T-cell (primary cell): ENCODE measurements at regions not wholly inside any gene's neighbourhood (a gene's known extent, or its start where the extent isn't known, plus 50 kb on each side); places are given as distances from the start of the nearest gene placed in this dataset.

Experiments
- ATAC-seq, 4 experiments: fragments of 200-7000 bp in 3 of 4; fragments of 150-1000 bp in 1 of 4; cut with Tn5 transposase; replicated peaks in 1 of 4; 1 replicate in 3 of 4; 2 replicates in 1 of 4; pipeline ENCODE4 v1.10.0; 2021; ENCODE audit warnings: moderate library complexity in 3 of 4, mild to moderate bottlenecking in 2 of 4, moderate number of reproducible peaks in 1 of 4
- CTCF ChIA-PET, 2 donors: fragments of 300-600 bp; sonication (Branson Sonifier 250); formaldehyde crosslinking; loops; one replicate each; lab custom pipeline; 2022; ENCODE audit warnings: antibody characterized with exemption in 2 of 2; lab: Charles Lee
- POLR2A ChIA-PET, 2 donors: fragments of 300-600 bp; sonication (Branson Sonifier 250); formaldehyde crosslinking; loops; one replicate each; lab custom pipeline; 2022; ENCODE audit warnings: antibody characterized with exemption in 2 of 2; lab: Charles Lee
- DNase-seq, 35 experiments: peaks; one replicate each; pipeline versions ENCODE4 v3.0.0 to v3.0.0-alpha.2; 2013 to 2023
- H3K27ac ChIP-seq: one replicate; pipeline ENCODE4 v1.5.1; 2013; ENCODE audit warnings: low read length
- H3K27me3 ChIP-seq, 2 experiments: replicated peaks in 1 of 2; 1 replicate in 1 of 2; 2 replicates in 1 of 2; pipeline versions ENCODE4 v1.6.1 to v1.7.0; 2013; ENCODE audit warnings: low read length in 1 of 2, mixed read lengths in 1 of 2; ENCODE audit not compliant: control insufficient read depth in 2 of 2, insufficient read depth in 2 of 2; ENCODE audit errors: extremely low read depth in 1 of 2
- H3K36me3 ChIP-seq, 2 donors: 1 replicate in 1 of 2; 2 replicates in 1 of 2; pipeline versions ENCODE4 v1.6.1 to v1.7.0; 2013; ENCODE audit warnings: low read length in 1 of 2; ENCODE audit not compliant: control insufficient read depth in 2 of 2, insufficient read depth in 1 of 2; ENCODE audit errors: extremely low read depth in 1 of 2
- H3K4me1 ChIP-seq, 2 experiments: 1 replicate in 1 of 2; 2 replicates in 1 of 2; pipeline versions ENCODE4 v1.6.1 to v1.7.0; 2013; ENCODE audit warnings: low read length in 2 of 2, mixed read lengths in 1 of 2; ENCODE audit not compliant: insufficient read depth in 2 of 2, control insufficient read depth in 1 of 2; ENCODE audit errors: extremely low read depth in 1 of 2
- H3K4me3 ChIP-seq, 2 donors: 1 replicate in 1 of 2; 2 replicates in 1 of 2; pipeline versions ENCODE4 v1.5.1 to v1.7.0; 2013; ENCODE audit warnings: mild to moderate bottlenecking in 2 of 2, low read length in 1 of 2, moderate library complexity in 1 of 2; ENCODE audit not compliant: control insufficient read depth in 1 of 2; ENCODE audit errors: extremely low read depth in 1 of 2
- H3K9me3 ChIP-seq: 2 replicates; pipeline ENCODE4 v1.7.0; 2013
- H3K27ac Mint-ChIP-seq, 2 donors: one replicate each; pipeline ENCODE4 v1.8.0; 2020 to 2021; ENCODE audit warnings: mild to moderate bottlenecking in 2 of 2, mixed read lengths in 2 of 2
- H3K27me3 Mint-ChIP-seq, 2 donors: one replicate each; pipeline ENCODE4 v1.8.0; 2021 to 2022; ENCODE audit warnings: mixed read lengths in 2 of 2
- H3K36me3 Mint-ChIP-seq: one replicate; pipeline ENCODE4 v1.8.0; 2021; ENCODE audit warnings: mixed read lengths
- H3K4me1 Mint-ChIP-seq, 3 donors: one replicate each; pipeline ENCODE4 v1.8.0; 2020 to 2022; ENCODE audit warnings: mixed read lengths in 3 of 3, mild to moderate bottlenecking in 1 of 3
- H3K4me3 Mint-ChIP-seq, 3 donors: one replicate each; pipeline ENCODE4 v1.8.0; 2020 to 2022; ENCODE audit warnings: mild to moderate bottlenecking in 3 of 3, mixed read lengths in 3 of 3, moderate library complexity in 3 of 3
- H3K9me3 Mint-ChIP-seq, 3 donors: one replicate each; pipeline ENCODE4 v1.8.0; 2020 to 2022; ENCODE audit warnings: mixed read lengths in 3 of 3
- WGBS: methylation state at CpG from one replicate; pipeline ENCODE4 v1.1.5; 2013; ENCODE audit warnings: missing lambda C conversion rate; ENCODE audit not compliant: insufficient coverage; 5-methylcytosine and 5-hydroxymethylcytosine counted together

- POLR2A ChIA-PET: no interaction called here
- no peak overlapping the region for H3K27ac ChIP-seq
- H3K27ac Mint-ChIP-seq: no peak overlapping the region
- CTCF ChIA-PET: no interaction called here
- DNase-seq (no peak), ATAC-seq (no peak)
- H3K36me3 Mint-ChIP-seq: no peaks in the 10 kb centered on the region
- H3K4me3 ChIP-seq: no peak overlapping the region
- H3K27me3 Mint-ChIP-seq: peaks cover 17 to 42% of the 10 kb centered on the region in 2 donors
- WGBS: no CpG with 5 or more reads among the region's 2 CpGs
- H3K4me3 Mint-ChIP-seq: no peak overlapping the region
- H3K9me3 ChIP-seq: no peaks in the 10 kb centered on the region
- no peaks in the 10 kb centered on the region for H3K4me1 ChIP-seq
- no peaks in the 10 kb centered on the region for H3K36me3 ChIP-seq
- H3K27me3 ChIP-seq: peaks cover 0 to 12% of the 10 kb centered on the region in 2 experiments
- peaks cover 0 to 2% (median 0%) of the 10 kb centered on the region in 3 donors for H3K4me1 Mint-ChIP-seq
- H3K9me3 Mint-ChIP-seq: peaks cover 0 to 4% (median 0%) of the 10 kb centered on the region in 3 donors
These were observed 251.8 kb upstream of the CCDC196 start for GRCh38 chr14:66234411-66234810.

DNA sequence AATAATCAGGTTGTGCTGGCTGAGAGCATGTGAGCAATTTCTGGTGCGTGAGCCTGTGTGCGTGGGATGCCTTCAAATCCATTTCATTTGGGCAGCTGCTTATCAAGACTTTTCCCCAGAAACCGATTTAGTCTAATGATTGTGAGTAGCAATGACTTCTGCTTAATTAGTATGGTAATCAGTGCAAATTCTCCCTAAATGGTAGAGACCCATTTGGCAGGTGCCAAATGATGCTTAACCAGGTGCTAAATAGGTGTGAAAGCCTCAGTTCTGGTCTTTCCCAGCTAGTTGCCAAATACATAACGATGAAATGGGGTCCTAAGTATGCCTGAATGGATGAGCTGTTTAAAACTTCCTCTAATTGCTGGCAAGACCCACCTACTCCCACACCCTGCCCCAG is 248.4 kb upstream of the CCDC196 start:
- POLR2A ChIA-PET: no interaction called here
- H3K27ac Mint-ChIP-seq: no peak overlapping the region
- H3K4me3 ChIP-seq: no peak overlapping the region
- H3K4me1 ChIP-seq: no peaks in the 10 kb centered on the region
- DNase-seq (no peak), ATAC-seq (no peak)
- no peaks in the 10 kb centered on the region for H3K36me3 Mint-ChIP-seq
- H3K27me3 ChIP-seq: peaks cover 0 to 10% of the 10 kb centered on the region in 2 experiments
- peaks cover 7 to 20% of the 10 kb centered on the region in 2 donors for H3K27me3 Mint-ChIP-seq
- no peaks in the 10 kb centered on the region for H3K36me3 ChIP-seq
- CTCF ChIA-PET: no interaction called here
- WGBS: 88% methylated on average over 2 of the region's 4 CpGs
- no peak overlapping the region for H3K4me3 Mint-ChIP-seq
- no peaks in the 10 kb centered on the region for H3K4me1 Mint-ChIP-seq
- no peaks in the 10 kb centered on the region for H3K9me3 Mint-ChIP-seq
- H3K27ac ChIP-seq: no peak overlapping the region
- H3K9me3 ChIP-seq: no peaks in the 10 kb centered on the region

DNA sequence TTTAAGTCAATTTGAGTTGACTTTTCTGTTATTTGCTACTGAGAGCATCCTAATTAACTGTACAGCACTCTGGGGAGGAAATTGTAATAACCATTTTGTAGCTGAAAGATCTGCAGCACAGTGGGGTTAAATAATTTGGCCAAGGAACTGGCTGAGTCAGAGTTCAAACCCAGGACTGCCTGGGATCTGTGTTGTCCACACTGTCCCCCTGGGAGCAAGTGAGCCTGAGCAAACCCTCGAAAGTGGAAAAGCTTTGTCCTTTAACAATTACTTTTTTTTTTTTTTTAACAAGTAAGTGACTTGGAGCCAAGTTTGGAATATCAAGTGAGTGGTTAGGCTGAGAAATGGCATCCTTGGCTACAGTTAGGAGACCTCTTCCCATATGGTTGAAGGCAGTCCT is 247.2 kb upstream of the CCDC196 start:
- DNase-seq (no peak), ATAC-seq (no peak)
- H3K4me1 ChIP-seq: no peaks in the 10 kb centered on the region
- no peak overlapping the region for H3K4me3 ChIP-seq
- H3K36me3 ChIP-seq: no peaks in the 10 kb centered on the region
- H3K27ac ChIP-seq: no peak overlapping the region
- WGBS: no CpG with 5 or more reads among the region's 1 CpG
- POLR2A ChIA-PET: no interaction called here
- H3K4me1 Mint-ChIP-seq: no peaks in the 10 kb centered on the region
- peaks cover 0 to 7% of the 10 kb centered on the region in 2 experiments for H3K27me3 ChIP-seq
- H3K4me3 Mint-ChIP-seq: no peak overlapping the region
- H3K9me3 ChIP-seq: no peaks in the 10 kb centered on the region
- no peaks in the 10 kb centered on the region for H3K36me3 Mint-ChIP-seq
- H3K27me3 Mint-ChIP-seq: peaks cover 7 to 20% of the 10 kb centered on the region in 2 donors
- H3K27ac Mint-ChIP-seq: no peak overlapping the region
- no peaks in the 10 kb centered on the region for H3K9me3 Mint-ChIP-seq
- CTCF ChIA-PET: interaction anchor here in 1 of 2 donors (0.7 kb wide), 1 partner anchor 101 kb away, joined by 3 read pairs; no protein-coding TSS in a partner anchor

DNA sequence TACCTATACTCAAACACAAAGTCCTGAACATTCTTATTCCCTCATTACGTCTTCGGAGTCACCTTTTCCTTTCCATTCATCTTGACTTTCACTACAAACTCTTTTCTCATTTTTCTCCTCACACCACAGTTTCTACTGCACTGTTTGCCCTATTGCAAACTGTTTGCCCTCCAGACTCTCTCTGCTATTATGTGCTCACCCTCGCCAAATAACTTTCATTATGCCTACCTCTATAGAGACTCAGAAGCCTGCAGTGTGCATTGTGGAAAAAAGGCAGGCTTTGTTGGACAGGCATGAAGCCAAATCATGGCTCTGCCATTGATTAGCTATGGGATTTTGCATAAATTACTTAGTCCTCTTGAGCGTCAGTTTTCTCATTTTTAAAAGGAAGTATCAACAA is 246.6 kb upstream of the CCDC196 start:
- Mint-ChIP-seq H3K4me1 (no peaks in the 10 kb centered on the region), H3K27me3 (peaks cover 7 to 20% of the 10 kb centered on the region in 2 donors), H3K27ac (no peak overlapping the region), H3K36me3 (no peaks in the 10 kb centered on the region), H3K9me3 (no peaks in the 10 kb centered on the region), H3K4me3 (no peak overlapping the region)
- DNase-seq (no peak), ATAC-seq (no peak)
- H3K36me3 ChIP-seq: no peaks in the 10 kb centered on the region
- peaks cover 0 to 4% of the 10 kb centered on the region in 2 experiments for H3K27me3 ChIP-seq
- WGBS: 86% methylated on average over 2 of the region's 4 CpGs
- POLR2A ChIA-PET: no interaction called here
- no peaks in the 10 kb centered on the region for H3K9me3 ChIP-seq
- CTCF ChIA-PET: no interaction called here
- no peak overlapping the region for H3K27ac ChIP-seq
- no peak overlapping the region for H3K4me3 ChIP-seq
- H3K4me1 ChIP-seq: no peaks in the 10 kb centered on the region

DNA sequence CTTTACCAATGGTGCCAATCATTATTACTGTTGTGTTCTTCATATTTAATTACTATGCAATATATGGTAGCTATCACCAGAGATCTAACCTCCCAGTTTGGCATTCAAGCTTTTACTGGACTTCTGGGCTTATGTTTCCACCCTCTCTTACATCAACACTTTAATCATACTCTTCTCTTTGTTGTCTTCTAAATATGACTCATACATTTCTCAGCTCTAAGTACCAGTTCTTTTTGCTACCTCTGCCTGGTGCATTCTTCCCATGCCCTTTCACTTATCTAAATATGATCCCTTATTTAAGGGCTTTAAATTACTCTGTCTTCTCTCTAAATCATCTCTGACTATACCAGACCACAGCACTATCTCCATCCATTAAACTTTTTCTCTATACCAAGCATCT is 246.1 kb upstream of the CCDC196 start:
- ATAC-seq: no peak
- CTCF ChIA-PET: no interaction called here
- H3K36me3 Mint-ChIP-seq: no peaks in the 10 kb centered on the region

DNA sequence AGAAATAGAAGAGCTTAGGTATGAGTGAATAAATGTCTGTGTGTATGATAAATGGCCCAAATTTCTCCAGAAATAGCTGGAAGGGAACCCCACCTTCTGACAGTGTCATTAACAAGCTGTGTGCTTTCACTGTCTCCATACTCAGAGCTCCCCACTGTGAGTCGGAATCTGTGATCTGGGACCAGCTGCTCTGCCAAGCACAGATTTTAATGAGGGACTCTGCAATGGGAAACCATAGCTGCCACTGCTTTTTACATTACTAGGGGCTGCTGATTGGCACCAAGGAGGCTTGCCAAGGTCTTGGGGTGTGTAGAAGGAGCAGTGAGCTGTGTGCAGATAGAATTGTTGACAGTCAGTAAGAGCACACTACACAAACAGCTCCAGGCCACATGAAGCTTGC is 244.2 kb upstream of the CCDC196 start:
- CTCF ChIA-PET: no interaction called here

More for the DNA sequence above, 246.1 kb upstream of the CCDC196 start:
- DNase-seq: no peak
- peaks cover 0 to 2% of the 10 kb centered on the region in 2 experiments for H3K27me3 ChIP-seq
- Mint-ChIP-seq H3K4me1 (no peaks in the 10 kb centered on the region), H3K27ac (no peak overlapping the region), H3K9me3 (no peaks in the 10 kb centered on the region), H3K4me3 (no peak overlapping the region), H3K27me3 (peaks cover 4 to 16% of the 10 kb centered on the region in 2 donors)
- H3K27ac ChIP-seq: no peak overlapping the region
- no peaks in the 10 kb centered on the region for H3K36me3 ChIP-seq
- H3K9me3 ChIP-seq: no peaks in the 10 kb centered on the region
- H3K4me3 ChIP-seq: no peak overlapping the region
- POLR2A ChIA-PET: no interaction called here
- no peaks in the 10 kb centered on the region for H3K4me1 ChIP-seq

GRCh38 chr14:66244834-66245233 is 241.3 kb upstream of the CCDC196 start:
- H3K4me3 ChIP-seq: no peak overlapping the region
- no peak for ATAC-seq
- H3K27me3 ChIP-seq: no peaks in the 10 kb centered on the region
- H3K36me3 ChIP-seq: no peaks in the 10 kb centered on the region
- no peaks in the 10 kb centered on the region for H3K9me3 ChIP-seq
- Mint-ChIP-seq H3K27ac (no peak overlapping the region), H3K4me3 (no peak overlapping the region), H3K27me3 (peaks cover 2 to 7% of the 10 kb centered on the region in 2 donors), H3K4me1 (no peaks in the 10 kb centered on the region), H3K36me3 (no peaks in the 10 kb centered on the region), H3K9me3 (no peaks in the 10 kb centered on the region)
- no CpG with 5 or more reads among the region's 5 CpGs for WGBS
- ChIA-PET CTCF (no interaction called here), POLR2A (interaction anchor here in 1 of 2 donors (0.6 kb wide), 1 partner anchor 78 kb away, joined by 10 read pairs; no protein-coding TSS in a partner anchor)
- H3K27ac ChIP-seq: no peak overlapping the region
- no peaks in the 10 kb centered on the region for H3K4me1 ChIP-seq
- DNase-seq: no peak

More for the DNA sequence above, 244.2 kb upstream of the CCDC196 start:
- no peaks in the 10 kb centered on the region for H3K4me1 Mint-ChIP-seq
- no peak overlapping the region for H3K4me3 ChIP-seq
- DNase-seq (no peak), ATAC-seq (no peak)
- H3K4me1 ChIP-seq: no peaks in the 10 kb centered on the region
- H3K27me3 Mint-ChIP-seq: peaks cover 0 to 6% of the 10 kb centered on the region in 2 donors
- H3K4me3 Mint-ChIP-seq: no peak overlapping the region
- POLR2A ChIA-PET: no interaction called here
- no peaks in the 10 kb centered on the region for H3K36me3 Mint-ChIP-seq
- 80% methylated on average over 1 of the region's 1 CpG for WGBS
- H3K27ac Mint-ChIP-seq: no peak overlapping the region
- H3K27ac ChIP-seq: no peak overlapping the region
- H3K9me3 ChIP-seq: no peaks in the 10 kb centered on the region
- H3K9me3 Mint-ChIP-seq: no peaks in the 10 kb centered on the region
- H3K36me3 ChIP-seq: no peaks in the 10 kb centered on the region
- no peaks in the 10 kb centered on the region for H3K27me3 ChIP-seq
